ENCODE measurements at regions not wholly inside any gene's neighbourhood (a gene's known extent, or its start where the extent isn't known, plus 50 kb on each side); places are given as distances from the start of the nearest gene placed in this dataset.
"Not testable (repeated sequence)": the region's sequence is repeated elsewhere in the genome, so short reads cannot be mapped to it uniquely, and the experiment has no call there.

GRCh38 chr3:159244933-159245332 lies 443.1 kb downstream of the MFSD1 start:
- intact Hi-C loops (cut with DNase I): no loop called here
- DNase-seq (ENCODE audit: low spot score): no peak

GRCh38 chr3:159245871-159246270 lies 444.0 kb downstream of the MFSD1 start:
- no peak for DNase-seq (ENCODE audit: low spot score)
- intact Hi-C loops (cut with DNase I): no loop called here

GRCh38 chr3:159246385-159246784 lies 444.5 kb downstream of the MFSD1 start:
- no peak for DNase-seq (ENCODE audit: low spot score)
- intact Hi-C loops (cut with DNase I): no loop called here

- intact Hi-C loops (cut with DNase I): loop anchor here in 1 of 2 donors (10.0 kb wide), 1 partner anchor 405 kb away; no protein-coding TSS in a partner anchor
- DNase-seq (ENCODE audit: low spot score): no peak
Measured at GRCh38 chr3:159249472-159250174, 447.8 kb downstream of the MFSD1 start.

GRCh38 chr3:159250961-159251360 lies 449.1 kb downstream of the MFSD1 start:
- no peak for DNase-seq (ENCODE audit: low spot score)
- intact Hi-C loops (cut with DNase I): loop anchor here in 1 of 2 donors (10.0 kb wide), 1 partner anchor 406 kb away; no protein-coding TSS in a partner anchor

GRCh38 chr3:159252274-159252673 lies 450.4 kb downstream of the MFSD1 start:
- intact Hi-C loops (cut with DNase I): loop anchor here in 1 of 2 donors (10.0 kb wide), 1 partner anchor 407 kb away; no protein-coding TSS in a partner anchor
- DNase-seq (ENCODE audit: low spot score): no peak

- DNase-seq (ENCODE audit: low spot score): no peak
- intact Hi-C loops (cut with DNase I): loop anchor here in 1 of 2 donors (10.0 kb wide), 1 partner anchor 408 kb away; no protein-coding TSS in a partner anchor
Measured at GRCh38 chr3:159252772-159253384, 451.0 kb downstream of the MFSD1 start.

GRCh38 chr3:159253860-159254259 lies 452.0 kb downstream of the MFSD1 start:
- no peak for DNase-seq (ENCODE audit: low spot score)
- intact Hi-C loops (cut with DNase I): loop anchor here in 1 of 2 donors (10.0 kb wide), 1 partner anchor 409 kb away; no protein-coding TSS in a partner anchor

- no peak for DNase-seq (ENCODE audit: low spot score)
- intact Hi-C loops (cut with DNase I): loop anchor here (5.0 to 10.0 kb wide), 2 partner anchors 411 to 413 kb away; no protein-coding TSS in a partner anchor
Measured at GRCh38 chr3:159257954-159258353, 456.1 kb downstream of the MFSD1 start.

GRCh38 chr3:159258934-159259333 lies 457.1 kb downstream of the MFSD1 start:
- no peak for DNase-seq (ENCODE audit: low spot score)
- intact Hi-C loops (cut with DNase I): loop anchor here (5.0 to 10.0 kb wide), 2 partner anchors 412 to 414 kb away; no protein-coding TSS in a partner anchor

- no peak for DNase-seq (ENCODE audit: low spot score)
Measured at GRCh38 chr3:159260049-159260662, 458.3 kb downstream of the MFSD1 start.

GRCh38 chr3:159261333-159261732 lies 459.5 kb downstream of the MFSD1 start:
- intact Hi-C loops (cut with DNase I): loop anchor here in 1 of 2 donors (10.0 kb wide), 1 partner anchor 743 kb away; no protein-coding TSS in a partner anchor
- DNase-seq (ENCODE audit: low spot score): not testable (repeated sequence)

More at GRCh38 chr3:159260049-159260662, 458.3 kb downstream of the MFSD1 start:
- intact Hi-C loops (cut with DNase I): loop anchor here in 1 of 2 donors (10.0 kb wide), 1 partner anchor 745 kb away; no protein-coding TSS in a partner anchor

GRCh38 chr3:159263750-159264553 lies 462.1 kb downstream of the MFSD1 start:
- DNase-seq (ENCODE audit: low spot score): no peak
- intact Hi-C loops (cut with DNase I): loop anchor here in 1 of 2 donors (10.0 kb wide), 1 partner anchor 741 kb away; no protein-coding TSS in a partner anchor

- intact Hi-C loops (cut with DNase I): loop anchor here in 1 of 2 donors (10.0 kb wide), 1 partner anchor 739 kb away; no protein-coding TSS in a partner anchor
Measured at GRCh38 chr3:159265705-159266104, 463.9 kb downstream of the MFSD1 start.

GRCh38 chr3:159266779-159267178 lies 464.9 kb downstream of the MFSD1 start:
- no peak for DNase-seq (ENCODE audit: low spot score)
- intact Hi-C loops (cut with DNase I): loop anchor here in 1 of 2 donors (10.0 kb wide), 1 partner anchor 738 kb away; no protein-coding TSS in a partner anchor

More at GRCh38 chr3:159265705-159266104, 463.9 kb downstream of the MFSD1 start:
- DNase-seq (ENCODE audit: low spot score): no peak

- no peak for DNase-seq (ENCODE audit: low spot score)
- intact Hi-C loops (cut with DNase I): no loop called here
Measured at GRCh38 chr3:159271799-159272512, 470.1 kb downstream of the MFSD1 start.

GRCh38 chr3:159273070-159273469 lies 471.2 kb downstream of the MFSD1 start:
- DNase-seq (ENCODE audit: low spot score): no peak

GRCh38 chr3:159273608-159274007 lies 471.8 kb downstream of the MFSD1 start:
- intact Hi-C loops (cut with DNase I): no loop called here
- DNase-seq (ENCODE audit: low spot score): no peak

More at GRCh38 chr3:159273070-159273469, 471.2 kb downstream of the MFSD1 start:
- intact Hi-C loops (cut with DNase I): no loop called here
